NCI-H526 (cell line): ENCODE measurements at regions not wholly inside any gene's neighbourhood (a gene's known extent, or its start where the extent isn't known, plus 50 kb on each side); places are given as distances from the start of the nearest gene placed in this dataset.

ENCODE experiments used
- DNase-seq, 2 experiments: peaks; one replicate each; lab custom pipeline; 2025; lab: John Stamatoyannopoulos, UW

DNA sequence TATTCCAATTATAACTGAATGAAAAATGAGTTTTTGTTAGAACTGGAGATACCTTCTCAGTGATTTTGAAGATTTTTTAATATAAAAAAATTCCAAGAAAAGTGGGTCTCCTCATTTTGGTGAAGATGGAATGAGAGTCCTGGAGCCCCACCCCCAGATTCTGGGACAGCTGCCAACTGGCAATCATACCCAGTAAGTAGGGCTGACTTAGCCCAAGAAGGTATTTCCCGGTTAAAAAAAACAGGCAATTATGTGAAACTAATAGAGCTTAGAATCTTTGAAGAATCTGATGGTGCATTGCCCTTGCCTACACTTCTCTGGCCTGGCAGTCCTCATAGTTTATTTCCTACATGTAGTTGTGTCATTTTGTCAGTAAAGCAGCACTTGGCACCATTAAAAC lies 52.8 kb upstream of the VWDE start:
- no peak for DNase-seq

DNA sequence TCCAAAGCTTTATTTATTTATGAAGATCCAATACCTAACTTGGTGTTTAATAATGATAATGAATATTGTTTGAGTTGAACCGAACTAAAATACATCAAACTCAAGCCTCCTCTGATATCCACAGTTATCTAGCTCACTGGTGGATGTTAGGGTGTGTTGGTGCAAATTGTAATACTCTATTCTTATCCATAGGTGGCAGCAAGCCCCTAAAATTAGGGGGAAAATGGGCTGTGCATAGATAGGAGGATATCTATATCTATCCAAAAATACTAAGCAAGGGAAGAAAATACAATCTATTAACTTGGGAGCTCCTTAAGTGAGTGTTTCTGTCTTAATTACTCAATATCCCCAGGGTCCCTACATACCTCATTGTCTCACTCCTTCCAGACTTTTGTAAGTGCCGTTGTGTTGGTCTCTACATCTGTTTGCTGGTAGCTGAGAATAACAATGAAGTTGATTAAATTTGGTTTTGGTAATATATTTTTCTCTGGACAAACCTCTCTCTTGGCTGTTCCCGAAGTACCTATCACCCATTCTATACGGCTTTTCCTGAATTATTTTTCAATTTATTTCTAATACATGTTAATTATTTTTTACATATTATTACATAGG lies 55.0 kb upstream of the VWDE start:
- DNase-seq, result peak; percentile 58 to 82

DNA sequence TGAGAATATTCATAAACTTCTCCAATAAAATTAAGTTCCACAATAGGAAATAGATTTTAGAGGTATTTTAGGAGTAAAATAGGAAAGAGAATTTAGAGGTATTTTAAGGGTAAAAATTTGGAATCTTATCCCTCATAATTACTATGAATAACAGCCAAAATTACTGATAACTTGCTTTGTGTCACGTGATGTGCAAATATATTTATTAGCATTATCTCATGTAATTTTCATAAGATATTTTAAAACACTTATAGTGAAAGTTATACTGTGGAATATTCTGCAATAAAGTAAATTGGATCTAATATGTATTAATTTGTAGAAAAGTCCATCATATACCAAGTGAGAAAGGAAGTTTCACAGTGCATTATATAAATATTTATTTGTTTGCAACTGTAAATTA lies 64.2 kb upstream of the VWDE start:
- no peak for DNase-seq

DNA sequence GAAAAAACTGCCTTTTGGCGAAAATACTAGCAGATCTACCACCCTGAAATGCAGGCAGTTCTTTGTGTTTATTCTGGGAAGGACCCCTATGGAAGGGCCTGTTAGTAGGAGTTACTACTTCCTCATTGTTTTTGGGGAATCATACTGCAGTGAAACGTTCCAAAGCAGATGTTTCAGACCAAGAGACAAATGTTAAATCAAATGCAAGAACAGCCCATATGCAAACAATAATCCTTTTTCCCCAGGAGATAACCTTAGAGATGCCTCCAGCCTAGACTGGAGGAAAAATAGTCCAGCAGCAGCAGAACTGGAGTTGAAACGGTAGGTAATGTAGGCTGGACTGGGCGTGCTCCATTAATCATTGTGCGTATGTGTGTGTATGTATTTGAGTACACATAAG lies 65.9 kb upstream of the VWDE start:
- peak; percentile 88 to 96 for DNase-seq

DNA sequence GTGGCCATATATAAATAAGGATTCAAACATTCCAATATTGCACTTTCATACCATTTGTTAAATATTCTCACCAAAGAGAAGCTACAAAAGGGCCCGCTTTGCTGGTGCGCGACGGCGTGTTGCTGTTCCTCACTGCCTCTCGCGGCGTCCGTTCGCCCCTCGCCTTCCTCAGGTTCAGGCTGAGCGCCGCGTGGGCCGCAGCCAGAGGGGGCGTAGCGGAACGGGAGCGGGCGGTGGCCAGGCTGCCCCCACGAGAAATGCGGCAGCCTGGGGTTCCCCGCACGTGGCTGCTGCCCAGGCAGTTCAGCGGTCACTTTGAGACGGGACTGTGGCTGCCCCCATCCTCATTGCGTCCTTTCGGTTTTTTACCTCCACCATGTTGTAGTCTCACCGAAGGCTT lies 67.3 kb upstream of the VWDE start:
- no peak for DNase-seq

DNA sequence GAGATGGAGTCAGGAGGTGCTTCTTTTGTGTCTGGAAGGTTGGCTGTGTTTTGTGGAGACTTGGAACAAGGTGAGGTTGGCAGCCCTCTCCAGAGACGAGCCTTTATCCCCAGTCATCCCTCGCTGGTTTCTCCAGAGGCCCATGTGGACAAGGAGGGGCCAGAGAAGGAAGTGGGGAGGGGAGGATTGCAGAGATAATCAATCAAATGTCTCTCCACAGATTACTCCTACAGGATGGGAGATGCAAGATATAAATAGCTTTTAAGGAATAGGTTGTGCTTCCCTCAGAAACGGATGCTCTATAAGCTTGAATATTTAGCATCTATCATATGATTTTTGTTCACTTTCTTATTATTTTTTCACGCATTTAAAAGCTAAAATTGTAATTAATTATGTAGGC lies 70.4 kb upstream of the VWDE start:
- peak in 1 of 2 experiments; percentile 39 for DNase-seq

DNA sequence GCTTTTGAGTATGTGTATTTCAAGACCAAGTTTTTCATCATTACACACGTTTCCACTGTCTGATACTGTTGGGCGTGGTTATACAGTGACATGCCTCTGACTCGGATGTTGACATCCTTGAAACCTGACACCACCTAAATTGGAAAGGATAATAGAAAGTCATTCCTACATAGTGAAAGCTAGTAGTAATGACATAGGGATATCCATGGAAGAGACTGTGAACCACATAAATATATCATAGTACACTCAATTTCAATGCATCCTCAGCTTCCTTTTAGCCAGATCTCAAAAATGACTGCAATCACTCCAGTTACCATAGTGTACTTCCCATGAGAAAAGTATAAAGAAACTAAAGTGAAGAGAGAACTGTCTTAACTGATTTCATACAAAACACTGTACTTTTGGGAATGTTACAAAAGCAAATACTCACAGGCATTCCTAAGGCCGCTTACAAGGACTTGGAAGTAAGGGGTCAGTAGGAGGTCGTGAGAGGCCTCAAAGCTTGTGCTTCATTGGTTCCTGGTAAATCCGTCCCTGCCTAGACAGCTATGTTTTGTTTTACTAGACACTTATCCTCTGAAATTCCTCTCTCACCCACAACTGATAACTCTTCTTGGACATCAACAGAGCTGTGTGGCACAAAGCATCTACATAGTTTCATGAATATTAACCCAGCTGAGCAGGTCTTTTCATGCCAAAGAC lies 71.8 kb upstream of the VWDE start:
- peak; percentile 78 to 83 for DNase-seq

DNA sequence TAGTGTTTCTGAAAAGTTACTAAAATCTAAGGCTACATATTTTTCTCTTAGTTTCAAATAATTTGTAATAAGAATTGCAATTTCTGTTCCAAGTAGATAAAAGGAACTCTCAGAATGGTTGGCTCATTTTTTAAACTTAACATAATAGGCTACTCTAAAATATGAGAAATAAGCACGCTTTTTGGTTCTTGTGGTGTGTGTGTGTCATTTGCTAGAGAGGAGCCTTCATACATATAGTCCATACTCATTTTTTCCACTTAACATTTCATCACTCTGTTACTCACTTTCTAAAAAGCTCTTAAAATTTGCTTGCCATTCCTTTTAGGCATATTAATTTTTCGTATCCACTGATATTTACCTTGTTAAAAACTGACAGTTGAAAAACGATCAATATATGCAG lies 74.0 kb upstream of the VWDE start:
- no peak for DNase-seq

DNA sequence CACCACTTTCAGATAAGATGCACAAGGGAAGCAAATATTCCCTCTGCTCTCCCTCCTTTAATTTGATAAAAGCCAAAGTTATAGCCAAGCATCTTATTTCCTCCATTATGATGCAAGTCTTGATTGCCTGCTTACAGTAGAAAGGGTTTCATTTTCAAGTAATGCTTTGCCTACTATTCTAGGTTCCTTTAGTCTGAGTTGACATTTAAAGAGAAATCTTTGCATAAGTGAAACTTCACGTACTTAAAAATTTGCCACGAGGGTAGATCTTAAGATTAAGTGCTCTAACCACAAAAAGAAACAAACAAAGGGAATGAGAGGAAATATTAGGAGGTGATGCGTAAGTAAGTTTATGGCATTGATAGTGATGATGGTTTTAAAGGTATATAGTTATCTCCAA lies 78.1 kb upstream of the VWDE start:
- DNase-seq, result no peak

DNA sequence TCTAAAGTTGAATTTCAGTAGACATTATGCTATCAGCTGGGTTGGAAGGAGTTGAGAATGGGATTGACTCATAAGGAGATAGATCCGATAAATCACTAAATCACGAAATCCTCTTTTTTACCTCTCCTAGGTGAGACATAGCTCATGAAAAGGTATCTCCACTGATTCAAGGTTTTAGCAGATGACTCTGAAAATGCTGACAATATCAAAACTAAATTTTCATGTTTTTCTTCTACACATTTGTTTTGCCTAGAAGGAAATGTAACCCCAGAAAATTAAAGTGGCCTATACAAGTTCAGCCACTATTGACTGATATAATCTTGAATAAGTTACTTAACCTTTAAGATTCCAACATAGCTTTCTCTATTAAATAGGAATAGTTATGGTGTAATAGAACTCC lies 82.2 kb upstream of the VWDE start:
- DNase-seq, result no peak

DNA sequence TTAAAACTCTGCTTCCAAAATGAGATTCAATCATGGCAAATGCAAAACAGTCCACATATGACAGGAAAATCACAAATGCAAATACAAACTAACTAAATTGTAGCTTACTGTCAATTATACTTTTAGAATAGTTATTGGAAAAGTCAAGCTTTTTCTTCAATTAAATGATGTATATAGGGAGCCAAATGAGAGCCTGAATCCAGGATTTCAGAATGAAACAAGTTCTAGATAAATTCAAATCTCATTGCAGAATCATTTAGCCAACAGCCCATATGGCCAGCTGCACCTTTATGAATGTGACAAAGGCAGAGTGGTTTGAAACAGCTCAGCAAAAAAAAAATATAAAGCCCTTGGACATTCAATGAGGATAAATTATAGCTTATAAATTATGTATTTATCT lies 82.2 kb upstream of the SCIN start:
- DNase-seq, result peak; percentile 20 to 82

DNA sequence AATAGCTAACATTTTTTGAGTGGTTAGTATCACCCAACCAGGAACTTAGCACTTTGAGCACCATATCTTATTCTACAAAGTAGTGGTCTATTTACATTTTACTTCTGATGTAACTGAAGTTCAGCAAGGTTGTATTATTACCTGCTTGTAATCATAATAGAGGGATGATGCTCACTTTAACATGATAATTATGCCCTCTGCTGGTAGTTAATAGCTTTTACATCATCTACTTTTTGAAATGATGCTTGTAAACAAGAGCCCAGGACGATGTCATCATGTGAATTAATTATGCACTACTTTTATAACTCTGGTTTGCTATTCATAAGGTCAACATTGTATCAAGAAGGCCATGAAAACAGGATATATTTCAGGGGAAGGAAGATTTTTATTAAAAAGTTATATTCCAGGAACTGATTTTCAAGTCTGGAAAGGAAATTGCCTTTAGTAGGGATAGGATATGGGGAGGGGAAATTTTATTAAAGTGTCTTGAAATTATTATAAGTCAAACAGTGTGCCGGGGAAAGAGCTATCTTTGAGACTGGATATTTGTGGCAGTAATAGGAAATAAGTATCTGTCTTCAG lies 80.3 kb upstream of the SCIN start:
- peak; percentile 80 to 85 for DNase-seq

DNA sequence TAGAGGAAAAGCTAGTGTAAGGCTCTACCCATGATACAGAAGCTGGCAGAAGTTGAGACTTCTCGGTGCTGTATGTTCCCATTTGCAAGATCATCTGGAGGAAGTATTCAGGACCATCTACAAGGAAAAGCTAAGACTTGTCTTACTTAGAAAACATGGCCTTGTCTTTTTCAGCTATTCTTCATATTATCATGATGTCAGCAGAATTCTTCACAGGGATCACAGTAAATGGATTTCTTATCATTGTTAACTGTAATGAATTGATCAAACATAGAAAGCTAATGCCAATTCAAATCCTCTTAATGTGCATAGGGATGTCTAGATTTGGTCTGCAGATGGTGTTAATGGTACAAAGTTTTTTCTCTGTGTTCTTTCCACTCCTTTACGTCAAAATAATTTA lies 79.6 kb upstream of the SCIN start:
- no peak for DNase-seq

DNA sequence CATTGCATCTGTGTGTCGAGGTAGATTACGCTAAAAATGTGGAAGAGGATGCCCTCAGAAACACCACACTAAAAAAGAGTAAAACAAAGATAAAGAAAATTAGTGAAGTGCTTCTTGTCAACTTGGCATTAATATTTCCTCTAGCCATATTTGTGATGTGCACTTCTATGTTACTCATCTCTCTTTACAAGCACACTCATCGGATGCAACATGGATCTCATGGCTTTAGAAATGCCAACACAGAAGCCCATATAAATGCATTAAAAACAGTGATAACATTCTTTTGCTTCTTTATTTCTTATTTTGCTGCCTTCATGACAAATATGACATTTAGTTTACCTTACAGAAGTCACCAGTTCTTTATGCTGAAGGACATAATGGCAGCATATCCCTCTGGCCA lies 79.0 kb upstream of the SCIN start:
- DNase-seq, result no peak

DNA sequence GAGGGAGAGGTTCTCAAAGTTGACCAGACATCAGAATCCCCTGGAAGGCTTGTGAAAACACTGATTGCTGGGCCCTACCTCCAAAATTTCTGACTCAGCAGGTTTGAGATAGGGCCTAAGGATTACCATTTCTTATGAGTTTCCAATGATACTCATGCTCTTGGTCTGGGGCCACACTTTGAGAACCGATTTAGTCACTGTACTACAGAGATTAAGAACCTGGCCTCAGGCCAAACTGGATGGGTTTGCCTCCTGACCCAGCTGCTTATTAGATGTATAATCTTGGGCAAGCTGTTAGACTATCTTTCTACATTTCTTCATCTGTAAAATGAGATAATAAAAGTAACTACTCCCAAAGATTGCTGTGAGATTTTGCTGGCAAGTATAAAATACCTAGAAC lies 77.1 kb upstream of the SCIN start:
- DNase-seq, result no peak

DNA sequence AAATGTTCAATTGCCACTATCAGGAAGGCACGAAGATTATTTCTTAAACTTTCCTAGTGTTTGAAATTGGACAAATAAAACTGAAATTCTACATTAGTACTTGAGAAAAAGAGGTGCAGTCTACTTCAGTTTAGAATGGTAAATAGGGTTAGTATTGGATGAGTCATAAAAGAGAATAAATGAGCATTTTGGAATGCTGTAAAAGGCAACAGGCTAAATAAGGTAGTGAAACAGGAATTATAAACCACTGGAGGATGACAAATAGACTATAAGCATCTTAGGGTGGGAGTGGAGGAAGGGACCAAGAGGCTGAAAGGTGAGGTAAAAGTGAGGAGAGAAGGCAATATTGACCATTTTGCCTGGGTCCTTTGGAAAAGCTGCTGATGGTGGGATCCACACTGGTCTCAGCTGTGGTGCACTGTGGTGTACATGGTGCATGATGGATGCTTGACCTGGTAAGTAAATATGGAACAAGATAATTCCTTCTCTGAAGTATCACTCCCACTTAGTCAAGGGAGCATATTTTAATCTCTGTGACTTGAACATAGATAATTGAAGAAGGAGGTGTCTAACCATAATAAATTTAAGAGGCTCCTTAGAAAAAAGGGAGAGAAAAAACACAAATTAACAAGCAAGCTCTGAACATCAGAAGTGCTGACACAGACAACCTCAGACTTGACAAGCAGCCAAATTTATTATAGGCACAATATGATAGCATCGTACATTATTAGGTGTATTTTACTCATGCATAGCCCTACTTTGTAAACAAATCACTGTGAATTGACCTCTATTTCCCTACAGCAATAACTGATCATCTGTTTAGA lies 76.4 kb upstream of the SCIN start:
- no peak for DNase-seq

DNA sequence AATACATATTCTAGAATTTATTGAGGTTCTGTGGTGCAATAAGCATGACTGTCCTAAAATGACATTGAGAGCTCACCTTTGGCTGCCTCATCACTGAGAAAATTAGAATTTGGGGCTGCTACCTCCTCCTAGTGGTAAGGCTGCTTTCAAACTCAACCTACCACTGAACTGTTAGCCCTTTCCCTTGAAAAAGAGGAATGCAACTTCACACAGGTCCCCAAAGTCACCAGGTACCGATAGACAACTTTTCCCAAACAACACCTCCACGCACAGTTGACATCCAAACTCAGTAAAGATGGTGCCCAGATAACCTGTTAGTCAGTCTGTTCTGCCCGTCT lies 75.9 kb upstream of the SCIN start:
- peak in 1 of 2 experiments; percentile 13 for DNase-seq

DNA sequence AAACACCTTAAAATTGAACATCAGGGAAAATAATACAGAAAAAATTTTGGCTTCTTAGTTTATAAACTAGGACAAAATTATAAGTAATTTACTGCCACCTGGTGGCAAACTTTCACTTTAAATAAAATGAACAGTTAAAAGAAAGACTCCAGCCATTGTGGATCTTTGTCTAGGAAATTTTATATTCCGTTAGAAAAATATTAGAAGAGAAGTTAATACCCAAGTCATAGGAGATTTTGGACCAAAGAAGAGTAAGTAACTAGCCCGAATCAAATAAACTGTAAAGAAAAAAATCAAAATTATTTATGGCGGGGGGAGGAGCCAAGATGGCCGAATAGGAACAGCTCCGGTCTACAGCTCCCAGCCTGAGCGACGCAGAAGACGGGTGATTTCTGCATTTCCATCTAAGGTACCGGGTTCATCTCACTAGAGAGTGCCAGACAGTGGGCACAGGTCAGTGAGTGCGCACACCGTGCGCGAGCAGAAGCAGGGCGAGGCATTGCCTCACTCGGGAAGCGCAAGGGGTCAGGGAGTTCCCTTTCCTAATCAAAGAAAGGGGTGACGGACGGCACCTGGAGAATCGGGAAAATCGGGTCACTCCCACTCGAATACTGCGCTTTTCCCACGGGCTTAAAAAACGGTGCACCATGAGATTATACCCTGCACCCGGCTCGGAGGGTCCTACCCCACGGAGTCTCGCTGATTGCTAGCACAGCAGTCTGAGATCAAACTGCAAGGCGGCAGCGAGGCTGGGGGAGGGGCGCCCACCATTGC lies 73.4 kb upstream of the SCIN start:
- peak; percentile 47 to 87 for DNase-seq

DNA sequence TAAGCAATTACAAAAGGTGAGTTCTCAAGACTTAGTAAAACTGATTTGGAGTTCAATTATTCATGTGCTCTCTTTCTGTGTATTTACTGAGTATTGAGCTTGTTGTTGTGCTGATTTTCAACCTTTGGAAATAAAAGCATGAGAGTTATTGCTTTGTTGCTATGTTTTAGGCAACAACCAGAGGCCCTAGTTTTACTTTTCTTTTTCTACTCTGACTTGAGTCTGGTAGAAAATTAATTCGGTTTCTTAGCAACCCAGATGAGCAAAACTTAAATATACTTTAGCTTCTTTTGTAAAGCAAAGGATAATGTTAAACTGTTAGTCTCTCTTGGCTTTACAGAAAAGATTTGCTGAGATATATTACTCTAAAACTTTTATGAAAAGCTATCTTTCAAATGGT lies 66.4 kb upstream of the SCIN start:
- no peak for DNase-seq

DNA sequence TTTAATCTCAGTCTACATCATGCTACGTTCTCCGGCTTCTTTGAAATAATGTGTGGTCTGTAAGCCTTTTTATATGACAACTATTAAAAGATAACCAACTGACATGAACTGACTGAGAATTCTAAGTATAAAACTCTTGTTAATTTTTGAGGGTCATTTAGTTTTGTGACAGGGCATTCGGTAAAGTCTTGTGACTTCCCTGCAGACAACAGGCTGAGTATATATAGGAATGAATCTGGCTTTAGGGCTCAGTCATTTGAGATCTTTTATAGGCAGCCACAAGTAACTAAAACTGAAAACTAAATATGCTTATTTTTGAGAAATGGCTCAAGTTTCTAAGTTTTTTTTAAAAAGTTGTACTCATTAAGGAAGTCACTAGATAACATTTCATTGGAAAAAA lies 62.5 kb upstream of the SCIN start:
- DNase-seq, result no peak

DNA sequence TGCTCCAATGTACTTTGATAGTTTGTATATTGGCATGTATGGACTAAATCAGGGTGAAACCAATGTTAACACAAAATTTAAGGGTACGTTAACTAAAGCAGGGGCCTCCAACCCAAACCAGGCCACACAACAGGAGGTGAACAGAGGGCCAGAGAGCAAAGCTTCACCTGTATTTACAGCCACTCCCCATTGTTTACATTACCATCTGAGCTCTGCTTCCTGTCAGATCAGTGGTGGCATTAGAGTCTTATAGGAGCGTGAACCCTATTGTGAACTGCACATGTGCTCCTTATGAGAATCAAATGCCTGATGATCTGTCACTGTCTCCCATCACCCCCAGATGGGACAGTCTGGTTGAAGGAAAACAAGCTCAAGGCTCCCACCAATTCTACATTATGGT lies 62.0 kb upstream of the SCIN start:
- DNase-seq, result no peak

DNA sequence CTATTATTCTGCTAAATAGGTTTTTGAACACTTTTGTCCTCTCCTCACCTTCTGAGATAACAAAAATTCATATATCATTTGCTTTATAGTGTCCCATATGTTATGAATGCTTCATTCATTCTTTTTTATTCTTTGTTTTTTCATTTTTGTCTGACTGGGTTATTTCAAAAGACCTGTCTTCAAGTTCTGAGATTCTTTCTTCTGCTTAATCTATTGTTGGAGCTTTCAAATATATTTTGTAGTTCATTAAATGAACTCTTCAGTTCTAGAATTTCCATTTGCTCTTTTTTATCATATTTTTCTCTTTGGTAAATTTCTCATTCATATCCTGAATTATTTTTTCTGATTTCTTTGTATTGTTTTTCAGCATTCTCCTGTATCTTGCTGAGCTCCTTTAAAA lies 53.1 kb upstream of the SCIN start:
- DNase-seq, result no peak
